MM.1S (cell line): ENCODE measurements at regions not wholly inside any gene's neighbourhood (a gene's known extent, or its start where the extent isn't known, plus 50 kb on each side); places are given as distances from the start of the nearest gene placed in this dataset.

Source experiments
- DNase-seq: peaks from one replicate; pipeline ENCODE4 v3.0.0-alpha.2; 2015
- H2AFZ ChIP-seq: fragments of 300-600 bp; sonication (generic); 2 replicates; pipeline ENCODE4 v1.6.0; 2016; ENCODE audit warnings: antibody characterized with exemption, low read length
- H3F3A ChIP-seq: fragments of 300-600 bp; sonication (generic); 2 replicates; pipeline ENCODE4 v1.6.1; 2016; ENCODE audit warnings: mild to moderate bottlenecking, antibody characterized with exemption, low read length, moderate library complexity, mixed read lengths; ENCODE audit not compliant: insufficient read depth
- H3K27ac ChIP-seq: fragments of 300-600 bp; sonication (generic); 2 replicates; pipeline ENCODE4 v1.5.1; 2016; ENCODE audit warnings: mild to moderate bottlenecking, low read length
- H3K27me3 ChIP-seq: fragments of 300-600 bp; sonication (generic); replicated peaks from 2 replicates; pipeline ENCODE4 v1.6.0; 2016; ENCODE audit warnings: low read length; ENCODE audit not compliant: insufficient read depth
- H3K36me3 ChIP-seq: fragments of 300-600 bp; sonication (generic); replicated peaks from 2 replicates; pipeline ENCODE4 v1.6.1; 2016; ENCODE audit warnings: mild to moderate bottlenecking, low read length, mixed read lengths; ENCODE audit not compliant: insufficient read depth
- H3K4me1 ChIP-seq: fragments of 300-600 bp; sonication (generic); 2 replicates; pipeline ENCODE4 v1.6.1; 2016; ENCODE audit warnings: low read length, mixed read lengths
- H3K4me2 ChIP-seq: fragments of 300-600 bp; sonication (generic); 2 replicates; pipeline ENCODE4 v1.6.0; 2016; ENCODE audit warnings: low read depth, low read length
- H3K4me3 ChIP-seq: fragments of 300-600 bp; sonication (generic); 2 replicates; pipeline ENCODE4 v1.5.1; 2016; ENCODE audit warnings: low read length, mixed read lengths
- H3K79me2 ChIP-seq: fragments of 300-600 bp; sonication (generic); 2 replicates; pipeline ENCODE4 v1.6.1; 2016; ENCODE audit warnings: mixed run types, low read length, mixed read lengths
- H3K9ac ChIP-seq: fragments of 300-600 bp; sonication (generic); 2 replicates; pipeline ENCODE4 v1.6.1; 2016; ENCODE audit warnings: low read length, mixed read lengths
- H3K9me2 ChIP-seq: fragments of 300-600 bp; sonication (generic); replicated peaks from 2 replicates; pipeline ENCODE4 v1.6.1; 2016; ENCODE audit warnings: mild to moderate bottlenecking, low read length, mixed read lengths; ENCODE audit not compliant: insufficient read depth
- H3K9me3 ChIP-seq: fragments of 300-600 bp; sonication (generic); replicated peaks from 2 replicates; pipeline ENCODE4 v1.6.1; 2016; ENCODE audit warnings: mild to moderate bottlenecking, low read length, mixed read lengths; ENCODE audit not compliant: insufficient read depth
- H4K20me1 ChIP-seq: fragments of 300-600 bp; sonication (generic); 2 replicates; pipeline ENCODE4 v1.6.1; 2016; ENCODE audit warnings: mild to moderate bottlenecking, low read length, moderate library complexity, mixed read lengths; ENCODE audit not compliant: insufficient read depth
- EZH2 ChIP-seq: fragments of 300-600 bp; sonication (generic); optimal IDR thresholded peaks from 2 replicates; pipeline ENCODE3; 2017; ENCODE audit warnings: low read depth, mild to moderate bottlenecking, antibody characterized with exemption, low read length, mixed read lengths
- EZH2phosphoT487 ChIP-seq: fragments of 300-600 bp; sonication (generic); IDR thresholded peaks from 2 replicates; pipeline ENCODE4 v1.6.1; 2018; ENCODE audit warnings: antibody characterized with exemption, low read length
- TF ChIP-seq, protein P1 (sequence below): fragments of 300-600 bp; sonication (generic); IDR thresholded peaks from 2 replicates; pipeline ENCODE4 v1.5.1; 2016; ENCODE audit warnings: antibody characterized with exemption, low read length, mixed read lengths

DNA sequence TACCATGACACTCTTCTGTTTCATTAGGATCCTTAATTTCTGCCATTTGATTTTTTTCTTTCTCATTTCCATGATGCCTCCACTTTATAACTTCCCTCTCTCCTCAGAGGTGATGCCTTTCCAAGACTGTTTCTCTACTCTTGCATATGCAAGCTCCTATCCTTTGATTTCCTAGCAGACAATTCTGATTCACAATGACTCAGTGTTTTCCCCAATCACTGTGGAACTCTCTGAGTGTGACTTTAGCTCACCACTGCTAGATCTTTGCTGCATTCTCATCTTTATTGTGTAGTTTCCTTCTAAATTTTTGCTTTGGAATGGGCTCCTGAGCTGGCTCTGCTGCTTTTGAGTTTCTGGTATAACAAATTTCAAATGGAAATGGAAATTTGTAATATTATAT lies 184.9 kb downstream of the TINAG start:
- no peak overlapping the region for H2AFZ ChIP-seq
- H3K4me3 ChIP-seq = no peak overlapping the region
- no peak for DNase-seq
- no peaks in the 10 kb centered on the region for H3K9me2 ChIP-seq
- TF ChIP-seq EZH2phosphoT487 (no peak), EZH2 (no peak)
- TF ChIP-seq, protein P1, sequence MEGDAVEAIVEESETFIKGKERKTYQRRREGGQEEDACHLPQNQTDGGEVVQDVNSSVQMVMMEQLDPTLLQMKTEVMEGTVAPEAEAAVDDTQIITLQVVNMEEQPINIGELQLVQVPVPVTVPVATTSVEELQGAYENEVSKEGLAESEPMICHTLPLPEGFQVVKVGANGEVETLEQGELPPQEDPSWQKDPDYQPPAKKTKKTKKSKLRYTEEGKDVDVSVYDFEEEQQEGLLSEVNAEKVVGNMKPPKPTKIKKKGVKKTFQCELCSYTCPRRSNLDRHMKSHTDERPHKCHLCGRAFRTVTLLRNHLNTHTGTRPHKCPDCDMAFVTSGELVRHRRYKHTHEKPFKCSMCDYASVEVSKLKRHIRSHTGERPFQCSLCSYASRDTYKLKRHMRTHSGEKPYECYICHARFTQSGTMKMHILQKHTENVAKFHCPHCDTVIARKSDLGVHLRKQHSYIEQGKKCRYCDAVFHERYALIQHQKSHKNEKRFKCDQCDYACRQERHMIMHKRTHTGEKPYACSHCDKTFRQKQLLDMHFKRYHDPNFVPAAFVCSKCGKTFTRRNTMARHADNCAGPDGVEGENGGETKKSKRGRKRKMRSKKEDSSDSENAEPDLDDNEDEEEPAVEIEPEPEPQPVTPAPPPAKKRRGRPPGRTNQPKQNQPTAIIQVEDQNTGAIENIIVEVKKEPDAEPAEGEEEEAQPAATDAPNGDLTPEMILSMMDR = no peak
- no peaks in the 10 kb centered on the region for H3K36me3 ChIP-seq
- no peak overlapping the region for H3K27ac ChIP-seq
- H3K4me1 ChIP-seq = no peaks in the 10 kb centered on the region
- no peak overlapping the region for H3K4me2 ChIP-seq
- no peaks in the 10 kb centered on the region for H4K20me1 ChIP-seq
- no peak overlapping the region for H3K9ac ChIP-seq
- H3K27me3 ChIP-seq = no peaks in the 10 kb centered on the region
- no peaks in the 10 kb centered on the region for H3F3A ChIP-seq
- no peaks in the 10 kb centered on the region for H3K79me2 ChIP-seq
- H3K9me3 ChIP-seq = no peaks in the 10 kb centered on the region

DNA sequence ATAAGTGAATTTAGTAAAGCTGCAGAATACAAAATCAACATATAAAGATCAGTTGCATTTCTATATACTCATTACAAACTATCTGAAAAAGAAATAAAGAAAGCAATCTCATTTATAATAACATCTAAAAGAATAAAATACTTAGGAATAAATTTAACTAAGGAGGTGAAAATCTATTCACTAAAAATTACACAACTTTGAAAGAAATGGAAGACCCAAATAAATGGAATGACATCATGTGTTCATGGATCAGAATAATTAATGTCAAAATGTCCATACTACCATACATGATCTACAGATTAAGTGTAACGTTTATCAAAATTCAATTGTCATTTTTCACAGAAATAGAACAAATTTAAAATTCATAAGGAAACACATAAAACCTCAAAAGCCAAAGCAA lies 194.9 kb downstream of the TINAG start:
- Histone ChIP-seq H3K4me2 (no peak overlapping the region), H3K9me2 (no peaks in the 10 kb centered on the region), H3K4me1 (no peaks in the 10 kb centered on the region), H3F3A (no peaks in the 10 kb centered on the region), H3K9me3 (no peaks in the 10 kb centered on the region), H3K36me3 (no peaks in the 10 kb centered on the region), H4K20me1 (no peaks in the 10 kb centered on the region), H3K9ac (no peak overlapping the region), H3K27ac (no peak overlapping the region), H2AFZ (no peak overlapping the region), H3K79me2 (no peaks in the 10 kb centered on the region), H3K27me3 (no peaks in the 10 kb centered on the region), H3K4me3 (no peak overlapping the region)
- TF ChIP-seq, protein P1 = no peak
- no peak for TF ChIP-seq EZH2
- no peak for TF ChIP-seq EZH2phosphoT487
- no peak for DNase-seq

GRCh38 chr6:54515013-54515412 lies 206.8 kb downstream of the TINAG start:
- Histone ChIP-seq H3F3A (no peaks in the 10 kb centered on the region), H3K9me3 (no peaks in the 10 kb centered on the region), H3K4me1 (no peaks in the 10 kb centered on the region), H3K27me3 (no peaks in the 10 kb centered on the region), H3K36me3 (no peaks in the 10 kb centered on the region), H3K4me2 (no peak overlapping the region), H2AFZ (no peak overlapping the region), H3K27ac (no peak overlapping the region), H3K79me2 (no peaks in the 10 kb centered on the region), H3K9me2 (no peaks in the 10 kb centered on the region), H4K20me1 (no peaks in the 10 kb centered on the region), H3K9ac (no peak overlapping the region), H3K4me3 (no peak overlapping the region)
- TF ChIP-seq, protein P1 = no peak
- TF ChIP-seq EZH2 = no peak
- no peak for TF ChIP-seq EZH2phosphoT487
- no peak for DNase-seq
